ENCODE measurements at regions not wholly inside any gene's neighbourhood (a gene's known extent, or its start where the extent isn't known, plus 50 kb on each side); places are given as distances from the start of the nearest gene placed in this dataset.

DNA sequence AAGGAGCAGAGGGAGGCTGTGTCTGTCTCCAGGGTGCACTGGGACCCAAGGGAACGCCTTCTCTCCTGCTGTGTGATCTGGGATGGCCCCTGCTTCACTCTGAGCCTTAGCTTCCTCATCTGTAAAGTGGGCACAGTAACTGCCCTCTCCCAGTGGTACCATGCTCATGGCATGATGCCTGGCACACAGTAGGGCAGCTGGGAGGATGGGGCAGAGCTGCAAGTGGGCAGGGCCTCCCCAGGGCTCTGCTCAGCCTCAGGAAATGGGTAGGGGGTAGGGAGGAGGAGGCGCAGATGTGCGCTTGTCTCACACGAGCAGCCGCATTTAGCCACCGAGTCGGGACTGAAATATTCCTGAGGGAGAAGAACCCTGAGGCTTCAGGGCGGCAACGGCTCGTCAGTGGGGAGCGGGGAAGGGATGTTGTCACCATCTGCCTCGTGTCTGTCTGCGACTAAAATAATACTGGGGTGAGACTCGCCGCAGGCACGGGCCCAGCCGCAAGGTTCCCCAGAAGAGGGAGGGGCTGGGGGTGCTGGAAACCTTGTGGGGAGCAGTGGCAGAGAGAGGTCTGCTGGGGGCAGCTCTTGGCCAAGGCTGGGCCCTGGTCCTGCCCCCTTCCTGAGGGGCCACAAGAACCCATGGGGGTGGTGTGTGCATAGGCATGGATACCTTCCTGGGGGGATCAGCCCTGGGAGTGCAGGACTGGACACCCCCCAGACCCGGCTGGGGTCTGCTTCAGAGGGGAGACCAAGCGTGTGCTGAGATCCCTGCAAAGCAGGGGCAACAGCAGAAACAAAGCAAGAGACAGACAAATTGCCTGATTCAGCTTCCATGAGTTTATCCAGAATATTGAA, 55.2 kb upstream of the PSD2 start:
- H3K27ac Mint-ChIP-seq = no peak overlapping the region
- no peaks in the 10 kb centered on the region for H3K27me3 Mint-ChIP-seq
- TF ChIP-seq, protein P1, sequence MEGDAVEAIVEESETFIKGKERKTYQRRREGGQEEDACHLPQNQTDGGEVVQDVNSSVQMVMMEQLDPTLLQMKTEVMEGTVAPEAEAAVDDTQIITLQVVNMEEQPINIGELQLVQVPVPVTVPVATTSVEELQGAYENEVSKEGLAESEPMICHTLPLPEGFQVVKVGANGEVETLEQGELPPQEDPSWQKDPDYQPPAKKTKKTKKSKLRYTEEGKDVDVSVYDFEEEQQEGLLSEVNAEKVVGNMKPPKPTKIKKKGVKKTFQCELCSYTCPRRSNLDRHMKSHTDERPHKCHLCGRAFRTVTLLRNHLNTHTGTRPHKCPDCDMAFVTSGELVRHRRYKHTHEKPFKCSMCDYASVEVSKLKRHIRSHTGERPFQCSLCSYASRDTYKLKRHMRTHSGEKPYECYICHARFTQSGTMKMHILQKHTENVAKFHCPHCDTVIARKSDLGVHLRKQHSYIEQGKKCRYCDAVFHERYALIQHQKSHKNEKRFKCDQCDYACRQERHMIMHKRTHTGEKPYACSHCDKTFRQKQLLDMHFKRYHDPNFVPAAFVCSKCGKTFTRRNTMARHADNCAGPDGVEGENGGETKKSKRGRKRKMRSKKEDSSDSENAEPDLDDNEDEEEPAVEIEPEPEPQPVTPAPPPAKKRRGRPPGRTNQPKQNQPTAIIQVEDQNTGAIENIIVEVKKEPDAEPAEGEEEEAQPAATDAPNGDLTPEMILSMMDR (IDR thresholded peaks at IDR 0.05) = no peak
- H3K4me3 Mint-ChIP-seq = no peak overlapping the region
- no peaks in the 10 kb centered on the region for H3K9me3 Mint-ChIP-seq
- POLR2A ChIA-PET = interaction anchor here (0.7 kb wide), 1 partner anchor 10 kb away, joined by 3 read pairs; no protein-coding TSS in a partner anchor
- no peaks in the 10 kb centered on the region for H3K36me3 Mint-ChIP-seq (ENCODE audit: low read depth)
- CTCF ChIA-PET = interaction anchor here (1.0 kb wide), 1 partner anchor 30 kb away, joined by 3 read pairs; no protein-coding TSS in a partner anchor
- DNase-seq (no peak), ATAC-seq (no peak)
- intact Hi-C loops (cut with micrococcal nuclease) = no loop called here
- peaks cover 12% of the 10 kb centered on the region for H3K4me1 Mint-ChIP-seq (ENCODE audit: low read depth)

DNA sequence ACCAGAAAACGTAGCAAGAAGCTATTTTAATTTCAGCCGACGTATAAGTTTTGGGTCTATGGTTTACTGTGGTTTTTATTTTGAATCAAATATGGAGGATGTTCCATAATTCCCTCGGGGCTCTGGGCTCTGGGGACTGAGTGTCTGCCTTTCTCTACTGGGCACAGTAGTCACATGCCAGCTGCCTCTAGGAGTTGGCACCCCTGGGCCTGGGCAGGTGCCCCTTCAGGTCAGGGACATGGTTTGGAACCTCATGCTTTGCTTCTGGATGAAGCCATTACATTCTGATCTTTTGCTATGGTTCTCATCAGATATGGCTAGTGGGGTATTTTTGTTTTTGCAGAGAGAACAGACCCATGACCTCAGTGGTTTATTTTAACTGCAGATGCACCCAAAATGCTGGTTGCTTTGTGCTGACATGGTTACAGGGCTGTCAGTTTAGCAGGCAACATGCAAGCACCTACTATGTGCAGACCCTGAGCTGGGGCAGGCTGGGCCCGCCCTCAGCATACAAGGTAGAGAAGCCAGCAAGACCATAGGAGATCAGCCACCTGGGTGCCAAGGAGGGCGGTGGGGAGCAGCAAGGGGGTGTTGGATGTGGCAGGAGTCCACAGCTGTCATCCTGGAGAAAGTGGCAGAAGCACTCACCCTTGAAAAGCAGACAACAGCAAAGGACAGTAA, 54.5 kb upstream of the PSD2 start:
- no peak overlapping the region for H3K4me3 Mint-ChIP-seq
- H3K9me3 Mint-ChIP-seq = no peaks in the 10 kb centered on the region
- ChIA-PET POLR2A (no interaction called here), CTCF (interaction anchor here (1.7 kb wide), 1 partner anchor 24 kb away, joined by 7 read pairs; no protein-coding TSS in a partner anchor)
- H3K4me1 Mint-ChIP-seq (ENCODE audit: low read depth) = peaks cover 19% of the 10 kb centered on the region
- TF ChIP-seq, protein P1 (IDR thresholded peaks at IDR 0.05) = no peak
- intact Hi-C loops (cut with micrococcal nuclease) = no loop called here
- no peak overlapping the region for H3K27ac Mint-ChIP-seq
- ATAC-seq (no peak), DNase-seq (no peak)
- H3K27me3 Mint-ChIP-seq = no peaks in the 10 kb centered on the region
- no peaks in the 10 kb centered on the region for H3K36me3 Mint-ChIP-seq (ENCODE audit: low read depth)

DNA sequence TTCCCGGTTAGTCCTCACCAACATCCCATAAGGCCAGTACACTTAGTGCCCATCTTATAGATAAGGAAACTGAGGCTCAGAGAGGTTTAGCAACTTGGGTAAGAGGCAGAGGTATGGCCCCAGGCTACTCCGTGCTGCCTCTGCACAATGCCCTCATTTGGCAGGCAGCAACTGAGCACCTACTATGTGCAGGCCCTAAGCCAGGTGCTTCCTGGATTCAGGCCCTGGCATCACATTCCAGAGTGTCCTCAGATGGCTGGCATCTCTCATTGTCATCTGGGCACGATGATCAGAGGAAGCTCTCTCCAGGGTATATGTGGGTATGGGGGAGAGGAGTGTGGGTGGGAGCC, 53.8 kb upstream of the PSD2 start:
- no peaks in the 10 kb centered on the region for H3K27me3 Mint-ChIP-seq
- ATAC-seq (no peak), DNase-seq (no peak)
- no peaks in the 10 kb centered on the region for H3K36me3 Mint-ChIP-seq (ENCODE audit: low read depth)
- H3K9me3 Mint-ChIP-seq = no peaks in the 10 kb centered on the region
- H3K27ac Mint-ChIP-seq = no peak overlapping the region
- POLR2A ChIA-PET = no interaction called here
- no peak overlapping the region for H3K4me3 Mint-ChIP-seq
- CTCF ChIA-PET = interaction anchor here (1.7 kb wide), 1 partner anchor 23 kb away, joined by 7 read pairs; no protein-coding TSS in a partner anchor
- intact Hi-C loops (cut with micrococcal nuclease) = no loop called here
- TF ChIP-seq, protein P1 (IDR thresholded peaks at IDR 0.05) = no peak
- peaks cover 20% of the 10 kb centered on the region for H3K4me1 Mint-ChIP-seq (ENCODE audit: low read depth)

DNA sequence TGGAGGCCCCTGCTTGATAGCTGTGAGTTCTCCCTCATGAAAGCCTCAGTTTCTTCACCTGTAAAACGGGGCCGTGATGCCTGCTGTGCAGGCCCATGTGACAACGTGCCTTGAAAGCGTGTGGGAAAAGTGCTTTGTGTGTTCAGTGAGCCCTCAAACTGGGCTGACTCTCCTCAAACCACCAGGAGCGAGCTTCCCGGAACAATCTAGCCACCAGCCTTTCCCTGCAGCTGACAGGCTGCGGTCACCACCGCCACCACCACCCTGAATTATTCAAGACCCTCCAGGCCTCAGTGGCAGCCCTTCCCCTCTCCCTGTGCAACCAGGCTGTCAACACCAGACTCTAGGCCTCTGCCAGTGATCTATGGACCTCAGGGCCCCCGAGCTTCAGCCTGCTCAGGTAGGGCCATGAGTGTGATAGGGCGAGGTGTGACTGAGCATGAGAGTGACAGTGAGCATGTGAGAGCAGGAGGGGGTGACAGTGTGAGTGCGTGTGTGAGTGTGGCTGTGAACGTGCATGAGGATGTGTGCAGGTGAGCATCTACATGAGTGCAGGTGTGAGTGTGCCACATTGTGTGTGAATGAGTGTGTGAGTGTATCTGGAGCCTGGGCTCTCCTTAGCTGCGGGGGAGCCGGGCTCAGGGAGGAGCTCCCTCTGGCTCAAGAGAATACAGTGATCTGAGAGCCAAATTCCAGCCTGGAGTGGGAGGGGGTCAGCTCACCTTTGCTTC, 53.3 kb upstream of the PSD2 start:
- TF ChIP-seq, protein P1 (IDR thresholded peaks at IDR 0.05) = no peak
- POLR2A ChIA-PET = no interaction called here
- Mint-ChIP-seq H3K27me3 (no peaks in the 10 kb centered on the region), H3K4me3 (no peak overlapping the region), H3K9me3 (no peaks in the 10 kb centered on the region), H3K4me1 (ENCODE audit: low read depth) (peaks cover 23% of the 10 kb centered on the region), H3K36me3 (ENCODE audit: low read depth) (no peaks in the 10 kb centered on the region), H3K27ac (no peak overlapping the region)
- ATAC-seq = no peak
- CTCF ChIA-PET = interaction anchor here (1.7 kb wide), 1 partner anchor 23 kb away, joined by 7 read pairs; no protein-coding TSS in a partner anchor
- intact Hi-C loops (cut with micrococcal nuclease) = no loop called here
- no peak for DNase-seq
